HUES6 (cell line): ENCODE measurements at regions not wholly inside any gene's neighbourhood (a gene's known extent, or its start where the extent isn't known, plus 50 kb on each side); places are given as distances from the start of the nearest gene placed in this dataset.
"Not testable (repeated sequence)": the region's sequence is repeated elsewhere in the genome, so short reads cannot be mapped to it uniquely, and the experiment has no call there.

Experiments used
- H3K27ac ChIP-seq: 2 replicates; pipeline ENCODE4 v1.7.0; 2013; ENCODE audit warnings: low read depth, mild to moderate bottlenecking, low read length, inconsistent platforms
- H3K27me3 ChIP-seq: 2 replicates; pipeline ENCODE4 v1.6.1; 2013; ENCODE audit warnings: low read length; ENCODE audit not compliant: control insufficient read depth, insufficient read depth
- H3K36me3 ChIP-seq: 2 replicates; pipeline ENCODE4 v1.6.1; 2013; ENCODE audit warnings: low read length; ENCODE audit not compliant: control insufficient read depth, insufficient read depth
- H3K4me1 ChIP-seq: 2 replicates; pipeline ENCODE4 v1.6.1; 2013; ENCODE audit warnings: low read length; ENCODE audit not compliant: control insufficient read depth, insufficient read depth
- H3K4me3 ChIP-seq: 2 replicates; pipeline ENCODE4 v1.5.1; 2013; ENCODE audit warnings: low read depth, low read length
- H3K9ac ChIP-seq: one replicate; pipeline ENCODE4 v1.6.1; 2013; ENCODE audit warnings: mild to moderate bottlenecking, low read length
- H3K9me3 ChIP-seq: 2 replicates; pipeline ENCODE4 v1.6.1; 2013; ENCODE audit warnings: low read depth, low read length; ENCODE audit not compliant: control insufficient read depth, insufficient read depth

GRCh38 chr13:89372193-89372592 lies 1701.0 kb downstream of the SLITRK5 start:
- H3K9me3 ChIP-seq, result no peaks in the 10 kb centered on the region
- no peak overlapping the region for H3K9ac ChIP-seq
- no peak overlapping the region for H3K27ac ChIP-seq
- H3K27me3 ChIP-seq, result no peaks in the 10 kb centered on the region
- no peaks in the 10 kb centered on the region for H3K36me3 ChIP-seq
- no peak overlapping the region for H3K4me3 ChIP-seq
- H3K4me1 ChIP-seq, result no peaks in the 10 kb centered on the region

- H3K36me3 ChIP-seq, result no peaks in the 10 kb centered on the region
- H3K9me3 ChIP-seq, result no peaks in the 10 kb centered on the region
- H3K9ac ChIP-seq, result no peak overlapping the region
- H3K4me1 ChIP-seq, result no peaks in the 10 kb centered on the region
- H3K4me3 ChIP-seq, result no peak overlapping the region
- no peak overlapping the region for H3K27ac ChIP-seq
- no peaks in the 10 kb centered on the region for H3K27me3 ChIP-seq
Observed at GRCh38 chr13:89375839-89376238, 1704.7 kb downstream of the SLITRK5 start.

GRCh38 chr13:89380101-89380500 lies 1708.9 kb downstream of the SLITRK5 start:
- H3K9ac ChIP-seq, result no peak overlapping the region
- H3K4me1 ChIP-seq, result no peaks in the 10 kb centered on the region
- no peaks in the 10 kb centered on the region for H3K27me3 ChIP-seq
- no peak overlapping the region for H3K4me3 ChIP-seq
- H3K36me3 ChIP-seq, result no peaks in the 10 kb centered on the region
- H3K9me3 ChIP-seq, result no peaks in the 10 kb centered on the region
- no peak overlapping the region for H3K27ac ChIP-seq

- H3K9me3 ChIP-seq, result no peaks in the 10 kb centered on the region
- H3K4me1 ChIP-seq, result no peaks in the 10 kb centered on the region
- H3K27me3 ChIP-seq, result no peaks in the 10 kb centered on the region
- H3K4me3 ChIP-seq, result no peak overlapping the region
- no peaks in the 10 kb centered on the region for H3K36me3 ChIP-seq
- H3K9ac ChIP-seq, result no peak overlapping the region
- H3K27ac ChIP-seq, result no peak overlapping the region
Observed at GRCh38 chr13:89382981-89383380, 1711.8 kb downstream of the SLITRK5 start.

GRCh38 chr13:89383891-89384290 lies 1712.7 kb downstream of the SLITRK5 start:
- H3K4me1 ChIP-seq, result no peaks in the 10 kb centered on the region
- H3K4me3 ChIP-seq, result no peak overlapping the region
- no peak overlapping the region for H3K9ac ChIP-seq
- no peak overlapping the region for H3K27ac ChIP-seq
- no peaks in the 10 kb centered on the region for H3K9me3 ChIP-seq
- H3K36me3 ChIP-seq, result no peaks in the 10 kb centered on the region
- no peaks in the 10 kb centered on the region for H3K27me3 ChIP-seq

- H3K9ac ChIP-seq, result no peak overlapping the region
- H3K27ac ChIP-seq, result peak overlapping the region; percentile 45; the same call in 1 of the 2 replicates
- H3K36me3 ChIP-seq, result no peaks in the 10 kb centered on the region
- no peak overlapping the region for H3K4me3 ChIP-seq
- no peaks in the 10 kb centered on the region for H3K9me3 ChIP-seq
- H3K4me1 ChIP-seq, result no peaks in the 10 kb centered on the region
- no peaks in the 10 kb centered on the region for H3K27me3 ChIP-seq
Observed at GRCh38 chr13:89393758-89394304, 1722.7 kb downstream of the SLITRK5 start.

GRCh38 chr13:89401264-89401675 lies 1730.1 kb downstream of the SLITRK5 start:
- no peaks in the 10 kb centered on the region for H3K27me3 ChIP-seq
- no peaks in the 10 kb centered on the region for H3K9me3 ChIP-seq
- H3K9ac ChIP-seq, result no peak overlapping the region
- H3K27ac ChIP-seq, result no peak overlapping the region
- H3K36me3 ChIP-seq, result no peaks in the 10 kb centered on the region
- H3K4me3 ChIP-seq, result no peak overlapping the region
- H3K4me1 ChIP-seq, result peaks cover 5% of the 10 kb centered on the region; the same call in 1 of the 2 replicates

GRCh38 chr13:89402211-89402610 lies 1731.0 kb downstream of the SLITRK5 start:
- H3K9ac ChIP-seq, result no peak overlapping the region
- H3K4me1 ChIP-seq, result peaks cover 8% of the 10 kb centered on the region
- H3K9me3 ChIP-seq, result no peaks in the 10 kb centered on the region
- H3K36me3 ChIP-seq, result no peaks in the 10 kb centered on the region
- no peak overlapping the region for H3K27ac ChIP-seq
- H3K4me3 ChIP-seq, result no peak overlapping the region
- H3K27me3 ChIP-seq, result no peaks in the 10 kb centered on the region

GRCh38 chr13:89406096-89406495 lies 1734.9 kb downstream of the SLITRK5 start:
- H3K9me3 ChIP-seq, H3K27me3 ChIP-seq, H3K36me3 ChIP-seq, H3K9ac ChIP-seq, H3K4me3 ChIP-seq, H3K4me1 ChIP-seq, H3K27ac ChIP-seq: not testable (repeated sequence)

GRCh38 chr13:89407357-89407756 lies 1736.2 kb downstream of the SLITRK5 start:
- Histone ChIP-seq H3K27me3 (no peaks in the 10 kb centered on the region), H3K9me3 (no peaks in the 10 kb centered on the region), H3K27ac (no peak overlapping the region; the same call in 1 of the 2 replicates), H3K4me3 (no peak overlapping the region), H3K4me1 (peaks cover 5% of the 10 kb centered on the region), H3K9ac (no peak overlapping the region), H3K36me3 (no peaks in the 10 kb centered on the region)

- no peak overlapping the region for H3K4me3 ChIP-seq
- H3K27me3 ChIP-seq, result no peaks in the 10 kb centered on the region
- no peak overlapping the region for H3K9ac ChIP-seq
Observed at GRCh38 chr13:89432997-89433396, 1761.8 kb downstream of the SLITRK5 start.

GRCh38 chr13:89434624-89435023 lies 1763.5 kb downstream of the SLITRK5 start:
- not testable (repeated sequence) for H3K9me3 ChIP-seq, H3K4me3 ChIP-seq, H3K9ac ChIP-seq, H3K27me3 ChIP-seq, H3K4me1 ChIP-seq, H3K27ac ChIP-seq, H3K36me3 ChIP-seq

More at GRCh38 chr13:89432997-89433396, 1761.8 kb downstream of the SLITRK5 start:
- Histone ChIP-seq H3K9me3 (no peaks in the 10 kb centered on the region), H3K27ac (no peak overlapping the region), H3K36me3 (no peaks in the 10 kb centered on the region), H3K4me1 (no peaks in the 10 kb centered on the region)
